ENCODE measurements at regions not wholly inside any gene's neighbourhood (a gene's known extent, or its start where the extent isn't known, plus 50 kb on each side); places are given as distances from the start of the nearest gene placed in this dataset.
A peak's percentile ranks its signal among the peaks of the same experiment; 100 is the strongest.

DNA sequence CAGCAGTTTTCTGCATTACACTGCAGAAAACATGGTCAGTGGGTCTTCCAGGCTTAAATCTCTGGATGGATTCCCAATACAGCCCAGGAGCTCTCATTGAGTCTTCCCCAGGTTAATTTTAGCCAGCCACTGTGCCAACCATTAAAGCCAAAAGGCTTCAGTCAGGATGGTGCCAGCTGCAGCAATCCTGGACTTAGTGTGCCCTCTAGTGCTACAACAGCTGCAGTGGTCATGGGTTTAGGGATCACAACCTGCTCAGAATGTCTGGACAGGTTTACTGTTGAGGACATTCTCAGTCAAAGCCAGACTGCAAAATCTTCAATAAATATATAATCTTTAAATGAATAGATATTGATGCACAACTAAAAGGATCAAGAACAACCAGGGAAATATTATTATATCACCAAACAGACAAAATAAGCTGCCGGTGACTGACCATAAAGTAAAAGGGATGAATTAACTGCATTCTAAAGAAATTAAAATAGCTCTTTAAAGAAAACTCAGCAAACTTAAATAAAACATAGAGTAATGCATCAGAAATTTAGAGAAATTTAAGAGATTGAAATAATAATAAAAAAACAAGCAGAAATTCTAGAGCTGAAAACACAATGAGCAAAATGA, 639.9 kb downstream of the SPOCK3 start:
- no peak overlapping the region for H3K4me3 ChIP-seq
- no peak overlapping the region for H3K27ac ChIP-seq (replicated peaks in 1 of 4)
- H3K36me3 ChIP-seq, result no peaks in the 10 kb centered on the region
- intact Hi-C loops (cut with DNase I), result no loop called here
- no peaks in the 10 kb centered on the region for H3K27me3 ChIP-seq
- TF ChIP-seq, protein P1, sequence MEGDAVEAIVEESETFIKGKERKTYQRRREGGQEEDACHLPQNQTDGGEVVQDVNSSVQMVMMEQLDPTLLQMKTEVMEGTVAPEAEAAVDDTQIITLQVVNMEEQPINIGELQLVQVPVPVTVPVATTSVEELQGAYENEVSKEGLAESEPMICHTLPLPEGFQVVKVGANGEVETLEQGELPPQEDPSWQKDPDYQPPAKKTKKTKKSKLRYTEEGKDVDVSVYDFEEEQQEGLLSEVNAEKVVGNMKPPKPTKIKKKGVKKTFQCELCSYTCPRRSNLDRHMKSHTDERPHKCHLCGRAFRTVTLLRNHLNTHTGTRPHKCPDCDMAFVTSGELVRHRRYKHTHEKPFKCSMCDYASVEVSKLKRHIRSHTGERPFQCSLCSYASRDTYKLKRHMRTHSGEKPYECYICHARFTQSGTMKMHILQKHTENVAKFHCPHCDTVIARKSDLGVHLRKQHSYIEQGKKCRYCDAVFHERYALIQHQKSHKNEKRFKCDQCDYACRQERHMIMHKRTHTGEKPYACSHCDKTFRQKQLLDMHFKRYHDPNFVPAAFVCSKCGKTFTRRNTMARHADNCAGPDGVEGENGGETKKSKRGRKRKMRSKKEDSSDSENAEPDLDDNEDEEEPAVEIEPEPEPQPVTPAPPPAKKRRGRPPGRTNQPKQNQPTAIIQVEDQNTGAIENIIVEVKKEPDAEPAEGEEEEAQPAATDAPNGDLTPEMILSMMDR (IDR thresholded peaks at IDR 0.05), result peak in 1 of 3 experiments; percentile 5
- TF ChIP-seq EP300 (IDR thresholded peaks at IDR 0.05) (no peak), POLR2AphosphoS5 (IDR thresholded peaks at IDR 0.05) (no peak), POLR2A (IDR thresholded peaks at IDR 0.05; ENCODE audit: low read depth) (no peak)
- WGBS, result 74% methylated on average over 1 of the region's 1 CpG
- peaks cover 0 to 3% (median 0%) of the 10 kb centered on the region in 4 donors for H3K9me3 ChIP-seq
- no peaks in the 10 kb centered on the region for H3K4me1 ChIP-seq
- no peak for DNase-seq (ENCODE audit: extremely low spot score)

DNA sequence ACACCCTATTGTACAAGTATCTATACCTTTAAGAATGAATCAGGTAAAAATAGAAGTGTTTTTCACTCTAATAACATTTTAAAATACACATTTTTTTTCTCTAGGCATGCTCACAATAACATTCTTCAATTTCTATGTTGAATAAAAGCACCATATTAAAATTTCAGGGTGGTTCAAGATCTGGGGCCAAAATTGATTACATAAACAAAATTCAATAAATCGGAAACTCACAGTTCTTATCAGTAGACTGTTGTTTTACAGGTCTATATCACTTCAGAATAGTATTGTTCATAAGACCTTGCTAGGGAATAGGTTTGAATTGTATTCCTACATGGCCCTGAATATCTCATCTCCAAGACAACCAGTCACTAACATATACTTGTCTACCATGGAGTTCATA, 634.0 kb downstream of the SPOCK3 start:
- TF ChIP-seq EP300 (IDR thresholded peaks at IDR 0.05) (no peak), POLR2AphosphoS5 (IDR thresholded peaks at IDR 0.05) (no peak), POLR2A (IDR thresholded peaks at IDR 0.05; ENCODE audit: low read depth) (no peak)
- TF ChIP-seq, protein P1 (IDR thresholded peaks at IDR 0.05), result no peak
- Histone ChIP-seq H3K9me3 (peaks cover 0 to 3% (median 0%) of the 10 kb centered on the region in 4 donors), H3K4me1 (no peaks in the 10 kb centered on the region), H3K27ac (replicated peaks in 1 of 4) (no peak overlapping the region), H3K27me3 (no peaks in the 10 kb centered on the region), H3K4me3 (no peak overlapping the region), H3K36me3 (no peaks in the 10 kb centered on the region)
- 95% methylated on average over 1 of the region's 1 CpG for WGBS
- intact Hi-C loops (cut with DNase I), result no loop called here
- no peak for DNase-seq (ENCODE audit: extremely low spot score)

DNA sequence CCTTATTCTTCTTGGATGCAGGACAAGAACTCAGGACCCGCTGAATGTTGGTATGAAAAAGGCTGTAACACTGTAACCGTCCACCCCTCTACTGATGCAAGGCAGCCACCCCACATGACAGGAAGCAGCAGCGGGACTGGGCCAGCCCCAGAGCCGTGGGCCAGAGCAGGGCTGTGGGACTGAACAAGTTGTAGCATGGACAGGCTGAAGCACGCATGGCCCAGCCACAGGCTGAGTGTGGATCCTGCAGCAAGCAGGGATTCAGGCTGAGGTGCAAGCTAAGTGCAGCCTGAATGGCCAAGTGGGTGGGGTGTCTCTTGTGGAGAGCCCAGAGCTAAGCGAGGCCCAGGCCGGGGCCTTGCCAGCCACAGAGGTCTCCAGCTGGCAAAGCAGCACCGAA, 632.2 kb downstream of the SPOCK3 start:
- H3K4me3 ChIP-seq, result no peak overlapping the region
- H3K27me3 ChIP-seq, result no peaks in the 10 kb centered on the region
- no peaks in the 10 kb centered on the region for H3K9me3 ChIP-seq
- H3K27ac ChIP-seq (replicated peaks in 1 of 4), result no peak overlapping the region
- WGBS, result 85% methylated on average over 7 of the region's 8 CpGs
- H3K36me3 ChIP-seq, result no peaks in the 10 kb centered on the region
- H3K4me1 ChIP-seq, result no peaks in the 10 kb centered on the region
- TF ChIP-seq POLR2AphosphoS5 (IDR thresholded peaks at IDR 0.05) (no peak), EP300 (IDR thresholded peaks at IDR 0.05) (no peak), POLR2A (IDR thresholded peaks at IDR 0.05; ENCODE audit: low read depth) (no peak)
- TF ChIP-seq, protein P1 (IDR thresholded peaks at IDR 0.05), result no peak
- DNase-seq (ENCODE audit: extremely low spot score), result no peak
- intact Hi-C loops (cut with DNase I), result no loop called here

DNA sequence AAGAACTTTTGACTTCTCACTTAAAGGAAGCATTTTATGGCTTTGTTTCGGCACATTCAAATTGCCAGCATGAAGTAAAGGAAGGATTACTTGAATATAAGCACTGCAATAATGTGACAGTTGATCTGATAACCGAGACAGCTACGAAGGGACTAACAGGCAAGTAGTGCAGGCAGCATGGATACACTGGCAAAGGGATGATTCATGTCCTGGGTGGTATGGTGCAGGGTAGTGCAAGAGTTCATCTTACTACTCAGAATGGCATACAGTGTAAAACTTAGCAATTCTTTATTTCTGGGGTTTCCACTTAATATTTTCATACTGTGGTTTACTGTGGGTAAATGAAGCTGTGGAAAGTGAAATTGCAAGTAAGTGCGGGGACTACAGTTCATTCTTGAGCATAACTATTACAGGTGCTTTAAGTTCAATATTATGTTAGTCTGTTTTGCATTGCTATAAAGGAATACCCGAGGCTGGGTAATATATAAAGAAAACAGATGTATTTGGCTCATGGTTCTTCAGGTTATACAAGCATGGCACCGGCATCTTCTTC, 611.8 kb downstream of the SPOCK3 start:
- TF ChIP-seq POLR2A (IDR thresholded peaks at IDR 0.05; ENCODE audit: low read depth) (no peak), POLR2AphosphoS5 (IDR thresholded peaks at IDR 0.05) (no peak), EP300 (IDR thresholded peaks at IDR 0.05) (no peak)
- TF ChIP-seq, protein P1 (IDR thresholded peaks at IDR 0.05), result no peak
- intact Hi-C loops (cut with DNase I), result no loop called here
- H3K27me3 ChIP-seq, result no peaks in the 10 kb centered on the region
- no peak for DNase-seq (ENCODE audit: extremely low spot score)
- H3K36me3 ChIP-seq, result no peaks in the 10 kb centered on the region
- H3K4me1 ChIP-seq, result no peaks in the 10 kb centered on the region
- 71% methylated on average over 6 of the region's 6 CpGs for WGBS
- no peak overlapping the region for H3K27ac ChIP-seq (replicated peaks in 1 of 4)
- H3K9me3 ChIP-seq, result no peaks in the 10 kb centered on the region
- no peak overlapping the region for H3K4me3 ChIP-seq

Measured in esophagus muscularis mucosa (tissue), 4 donors.